GM19238 (cell line): ENCODE measurements at regions not wholly inside any gene's neighbourhood (a gene's known extent, or its start where the extent isn't known, plus 50 kb on each side); places are given as distances from the start of the nearest gene placed in this dataset.
"Not testable (repeated sequence)": the region's sequence is repeated elsewhere in the genome, so short reads cannot be mapped to it uniquely, and the experiment has no call there.

ENCODE experiments used
- DNase-seq: peaks from one replicate; pipeline ENCODE4 v3.0.0; 2011; ENCODE audit warnings: low spot score; ENCODE audit not compliant: insufficient read length

DNA sequence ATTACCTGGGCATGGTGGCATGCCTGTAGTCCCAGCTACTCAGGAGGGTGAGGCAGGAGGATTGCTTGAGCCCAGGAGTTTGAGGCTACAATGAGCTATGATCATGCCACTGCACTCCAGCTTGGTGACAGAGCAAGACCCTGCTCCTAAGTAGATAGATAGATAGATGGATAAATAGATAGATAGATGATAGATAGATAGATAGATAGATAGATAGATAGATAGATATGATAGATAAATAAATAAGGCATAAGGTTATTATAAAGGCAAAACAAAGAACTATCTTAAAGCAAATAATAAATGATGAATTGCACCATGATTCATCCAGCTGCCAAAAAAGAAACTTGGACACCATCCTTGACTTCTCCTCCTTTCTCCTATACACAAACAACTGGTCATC, 82.0 kb upstream of the DLX6 start:
- not testable (repeated sequence) for DNase-seq

DNA sequence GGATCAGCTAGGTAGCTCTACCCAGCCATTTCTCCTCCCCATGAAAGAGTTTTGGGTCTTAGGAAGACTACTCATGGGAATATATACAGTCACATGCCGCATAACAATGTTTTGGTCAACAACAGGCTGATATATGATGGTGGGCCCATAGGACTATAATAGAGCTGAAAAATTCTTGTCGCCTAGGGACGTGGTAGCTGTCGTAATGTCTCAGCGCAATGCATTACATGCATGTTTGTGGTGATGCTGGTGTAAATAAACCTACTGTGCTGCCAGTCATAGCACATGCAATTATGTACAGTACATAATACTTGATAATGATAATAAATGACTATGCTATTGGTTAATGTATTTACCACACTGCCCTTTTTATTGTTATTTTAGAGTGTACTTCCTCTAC, 78.2 kb upstream of the DLX6 start:
- no peak for DNase-seq

DNA sequence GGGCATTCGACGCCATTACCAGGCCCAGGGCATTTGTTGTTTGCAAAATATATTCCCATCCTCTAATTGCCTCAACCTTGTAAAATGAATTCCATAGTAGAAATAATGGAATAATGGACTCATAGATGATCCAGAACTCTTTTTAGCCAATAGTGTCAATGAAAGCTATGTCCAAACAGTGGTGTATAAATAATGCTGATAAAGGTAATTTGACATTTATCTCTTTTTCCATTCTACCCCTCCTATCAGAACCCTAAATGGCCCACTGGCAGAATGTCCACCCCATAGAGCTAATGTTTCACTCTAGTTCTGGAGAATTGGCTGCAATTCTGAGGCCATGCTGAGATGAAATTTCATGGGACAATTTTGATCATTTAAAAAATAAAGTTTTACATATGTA, 76.4 kb upstream of the DLX6 start:
- no peak for DNase-seq

GRCh38 chr7:96931891-96932290, 73.5 kb upstream of the DLX6 start:
- DNase-seq, result no peak

DNA sequence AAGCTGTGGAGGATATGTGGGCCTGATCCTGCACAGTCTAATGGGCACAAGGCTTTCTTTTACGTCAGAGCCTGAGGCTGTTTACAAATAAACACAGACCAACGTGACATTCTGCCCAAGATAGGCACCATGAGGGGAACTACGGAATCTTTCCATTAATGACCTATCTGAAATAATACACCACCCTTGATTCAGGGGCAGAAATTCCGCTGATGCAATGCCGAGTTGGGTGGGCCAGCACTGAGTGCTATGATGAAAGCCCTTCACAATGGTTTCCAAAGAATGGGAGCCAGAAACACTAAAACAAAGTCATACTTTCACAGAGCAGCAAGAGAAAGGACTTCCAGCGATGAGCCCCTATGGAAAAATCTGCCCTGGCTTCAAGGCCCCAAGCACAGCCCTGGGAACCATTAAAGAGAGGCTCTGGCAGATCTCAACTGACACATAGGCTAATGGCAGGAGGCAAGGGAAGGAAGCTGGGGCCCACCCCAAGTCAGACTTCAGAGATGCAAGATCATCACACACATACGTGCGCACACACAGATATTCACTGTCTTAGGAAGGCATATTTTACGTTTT, 72.2 kb upstream of the DLX6 start:
- DNase-seq, result no peak

- DNase-seq, result no peak
Observed at GRCh38 chr7:96936621-96937020, 68.7 kb upstream of the DLX6 start.

- DNase-seq, result no peak
Observed at GRCh38 chr7:96942112-96942511, 63.2 kb upstream of the DLX6 start.

DNA sequence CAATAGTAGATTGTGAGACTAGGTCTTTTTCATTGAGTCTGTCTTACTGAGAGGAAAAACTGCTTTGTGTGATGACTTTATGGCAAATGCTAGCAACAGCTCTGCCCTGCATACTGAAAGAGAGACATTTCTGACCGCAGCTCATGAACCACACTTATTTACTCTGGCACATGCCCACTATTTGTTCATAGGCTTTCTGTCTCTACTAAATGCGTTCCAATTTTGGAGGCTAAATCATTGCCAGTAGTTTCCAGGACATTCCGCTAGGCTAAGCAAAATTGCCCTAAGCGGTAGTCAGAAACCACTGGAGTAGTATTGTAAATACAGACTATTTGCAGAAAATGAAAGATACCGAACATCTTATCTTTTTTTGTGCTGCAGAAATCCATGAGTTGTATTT, 55.6 kb upstream of the DLX6 start:
- no peak for DNase-seq

DNA sequence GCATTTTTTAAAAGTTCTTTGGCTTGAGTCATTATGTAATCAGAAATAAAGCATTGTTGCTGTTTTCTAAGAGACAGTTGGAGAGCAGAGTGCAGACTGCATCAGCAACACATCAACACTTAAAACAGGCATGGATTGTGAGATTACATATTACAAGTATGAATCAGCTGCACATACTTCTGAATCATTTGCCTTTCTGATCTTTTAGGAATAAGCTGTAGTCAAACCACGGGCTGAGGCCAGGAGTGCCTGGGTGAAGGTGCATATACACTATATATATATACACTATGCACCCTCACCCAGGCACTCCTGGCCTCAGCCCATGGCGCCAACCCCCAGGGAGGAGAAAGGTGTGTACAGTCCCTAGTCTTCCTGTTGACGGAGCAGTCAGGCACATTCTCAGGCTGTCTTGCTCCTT, 52.4 kb upstream of the DLX6 start:
- DNase-seq, result no peak

GRCh38 chr7:96953676-96954513, 51.5 kb upstream of the DLX6 start:
- no peak for DNase-seq
